ENCODE measurements at regions not wholly inside any gene's neighbourhood (a gene's known extent, or its start where the extent isn't known, plus 50 kb on each side); places are given as distances from the start of the nearest gene placed in this dataset.

DNA sequence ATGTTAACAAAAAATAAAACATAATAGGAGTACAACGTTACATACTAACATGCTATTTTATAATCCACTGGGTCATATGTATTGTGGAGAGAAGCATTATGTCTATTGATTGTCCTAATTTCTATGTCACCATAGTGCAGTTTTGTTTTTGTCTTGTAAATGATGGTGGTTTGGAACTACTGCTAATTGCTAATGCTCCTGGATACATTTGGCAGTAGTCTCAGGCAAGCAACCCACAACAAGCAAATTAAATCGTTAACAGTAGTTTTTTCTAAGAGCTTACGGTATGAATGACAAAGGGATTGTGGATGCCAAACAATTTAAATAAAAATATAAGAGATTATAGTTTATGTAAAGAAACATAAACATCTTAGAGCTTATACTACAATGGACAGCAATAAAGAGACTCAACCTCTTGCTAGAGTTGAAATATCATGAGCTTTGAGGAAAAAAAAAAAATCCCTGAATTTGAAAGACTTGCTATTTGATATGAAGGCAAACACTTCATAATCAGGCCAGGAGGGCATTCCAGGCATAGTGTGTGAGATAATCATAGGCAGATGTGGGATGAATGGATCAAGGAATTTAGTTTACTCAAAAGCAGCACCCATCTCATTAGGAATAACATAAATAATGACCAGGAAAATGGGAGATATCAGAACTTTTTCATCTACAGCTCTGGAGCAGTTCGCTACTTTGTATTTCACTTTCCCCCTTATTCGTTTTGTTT is 181.3 kb downstream of the CCDC59 start:
- no peak for DNase-seq (ENCODE audit: extremely low read depth in 1 of 11, low read depth in 9 of 11, low spot score in 4 of 11)

DNA sequence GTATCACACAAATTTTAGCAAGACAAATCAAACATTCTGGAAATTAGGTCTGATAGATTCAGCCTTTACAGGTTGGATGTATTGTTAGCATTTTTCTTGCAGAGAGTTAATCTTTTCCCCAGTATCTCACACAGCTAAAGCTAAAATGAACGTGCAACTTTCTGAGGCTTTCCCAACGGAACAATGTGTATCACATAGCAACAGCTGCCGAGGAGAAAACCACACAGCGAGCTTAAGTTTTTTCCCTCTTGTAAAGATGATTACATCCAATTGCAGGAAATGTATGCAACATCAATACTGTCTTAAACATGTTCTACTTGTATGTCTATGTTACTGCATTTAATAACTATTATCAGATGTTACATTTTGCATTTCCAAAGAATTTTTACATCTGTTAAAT is 182.2 kb downstream of the CCDC59 start:
- no peak for DNase-seq (ENCODE audit: extremely low read depth in 1 of 11, low read depth in 9 of 11, low spot score in 4 of 11)

DNA sequence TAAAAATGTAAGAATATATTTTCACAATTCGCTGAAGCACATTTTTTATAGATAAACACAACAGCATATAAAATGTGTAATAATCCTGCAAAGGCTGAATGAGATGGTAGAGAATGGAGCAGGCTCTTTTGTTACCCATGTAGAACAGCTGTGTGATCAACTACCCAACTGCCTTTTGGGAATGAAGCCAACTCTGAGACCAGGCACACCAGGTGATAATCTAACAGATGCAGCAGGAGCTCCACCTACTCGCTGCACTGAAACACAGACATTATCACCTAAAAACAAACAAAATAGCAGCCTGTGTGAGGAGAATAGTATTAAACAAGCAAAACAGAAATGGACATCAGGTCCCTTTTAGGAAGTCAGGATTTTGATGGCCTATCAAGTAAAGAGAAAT is 183.3 kb downstream of the CCDC59 start:
- DNase-seq (ENCODE audit: extremely low read depth in 1 of 11, low read depth in 9 of 11, low spot score in 4 of 11), result no peak

DNA sequence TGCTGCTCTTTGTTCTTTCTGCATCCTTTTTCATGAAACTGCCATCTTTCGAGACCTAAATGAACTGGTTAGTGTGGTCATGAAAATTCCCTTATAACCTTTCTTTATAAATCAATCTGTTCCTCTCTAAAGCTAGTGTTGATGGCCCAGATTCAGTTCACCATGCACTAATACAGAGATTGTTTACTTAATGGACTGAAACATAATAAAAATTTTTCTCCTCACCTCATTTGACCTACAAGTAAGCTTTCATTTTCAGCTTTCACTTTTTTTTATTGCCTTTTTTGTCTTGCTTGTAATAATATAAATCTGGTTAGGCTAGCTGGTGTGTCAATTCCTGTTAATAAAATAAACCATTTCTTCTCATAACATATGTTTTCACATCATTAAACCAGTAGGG is 183.8 kb downstream of the CCDC59 start:
- DNase-seq (ENCODE audit: extremely low read depth in 1 of 11, low read depth in 9 of 11, low spot score in 4 of 11), result no peak

DNA sequence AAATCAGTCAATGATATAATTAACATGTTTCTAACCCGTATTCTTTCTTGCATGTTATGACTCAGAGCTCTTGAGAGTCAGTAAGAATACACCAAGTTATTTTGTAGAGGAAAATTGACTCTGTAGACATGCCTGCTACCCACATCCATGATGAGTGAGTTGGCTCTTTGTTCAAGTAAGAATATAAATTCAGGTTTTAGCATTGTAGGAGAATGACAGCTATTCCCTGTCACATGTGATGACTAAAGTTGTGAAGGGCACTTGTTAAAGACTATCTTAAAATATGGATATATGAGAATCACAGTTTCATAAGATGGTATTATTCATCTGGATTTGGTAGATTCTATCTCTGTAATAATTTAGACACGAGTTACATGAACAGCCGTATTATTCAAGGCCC is 209.1 kb downstream of the CCDC59 start:
- no peak for DNase-seq (ENCODE audit: extremely low read depth in 1 of 11, low read depth in 9 of 11, low spot score in 4 of 11)

DNA sequence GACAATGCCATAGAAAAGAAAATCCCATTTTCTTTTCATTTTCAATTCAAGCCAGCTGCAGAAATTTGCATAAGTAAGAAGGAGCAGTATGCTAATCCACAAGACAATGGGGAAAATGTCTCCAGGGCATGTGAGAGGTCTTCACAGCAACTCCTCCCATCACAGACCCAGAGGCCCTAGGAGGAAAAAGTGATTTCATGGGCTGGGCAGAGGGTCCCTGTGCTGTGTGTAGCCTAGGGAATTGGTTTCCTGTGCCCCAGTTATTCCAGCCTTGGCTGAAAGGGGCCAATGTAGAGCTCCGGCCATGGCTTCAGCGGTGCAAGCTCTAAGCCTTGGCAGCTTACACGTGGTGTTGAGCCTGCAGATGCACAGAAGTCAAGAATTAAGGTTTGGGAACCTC is 211.4 kb downstream of the CCDC59 start:
- DNase-seq (ENCODE audit: extremely low read depth in 1 of 11, low read depth in 9 of 11, low spot score in 4 of 11), result no peak

DNA sequence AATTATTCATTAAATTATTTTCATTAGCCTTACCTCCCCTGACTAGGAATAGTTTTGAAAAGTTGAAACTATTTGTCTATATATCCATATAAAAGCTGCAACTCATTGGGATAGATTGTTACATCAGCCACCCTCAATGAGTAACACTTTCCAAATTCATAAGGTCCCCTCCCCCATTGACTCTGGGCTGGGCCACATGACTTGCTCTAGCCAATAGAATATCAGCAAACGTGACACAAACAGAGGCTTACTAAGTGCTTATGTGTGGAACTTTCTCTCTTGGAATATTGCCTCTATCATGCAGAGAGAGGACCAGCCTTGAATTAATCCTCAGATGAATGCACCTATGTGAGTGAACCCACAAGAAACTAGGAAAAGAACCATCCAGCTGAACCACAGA is 213.7 kb downstream of the CCDC59 start:
- no peak for DNase-seq (ENCODE audit: extremely low read depth in 1 of 11, low read depth in 9 of 11, low spot score in 4 of 11)

DNA sequence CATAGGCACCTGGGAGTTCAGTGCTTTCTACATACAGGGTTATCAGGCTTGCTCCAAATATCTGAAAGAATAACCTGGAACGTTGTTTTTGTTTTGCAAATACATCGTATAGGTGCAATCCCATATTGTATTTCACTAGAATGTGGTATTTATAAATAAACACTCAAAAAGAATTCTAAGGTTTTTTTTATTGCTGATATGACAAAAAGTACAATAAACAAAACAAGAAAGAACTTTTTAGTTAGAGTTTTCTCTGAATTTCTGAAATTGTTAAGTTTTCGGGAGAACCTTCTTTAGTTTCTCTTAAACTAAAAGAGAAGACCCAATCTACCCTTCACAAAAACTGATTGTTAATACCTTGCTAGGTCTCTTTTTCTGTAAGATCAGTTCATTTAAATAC is 225.8 kb downstream of the CCDC59 start:
- DNase-seq (ENCODE audit: extremely low read depth in 1 of 11, low read depth in 9 of 11, low spot score in 4 of 11), result no peak

DNA sequence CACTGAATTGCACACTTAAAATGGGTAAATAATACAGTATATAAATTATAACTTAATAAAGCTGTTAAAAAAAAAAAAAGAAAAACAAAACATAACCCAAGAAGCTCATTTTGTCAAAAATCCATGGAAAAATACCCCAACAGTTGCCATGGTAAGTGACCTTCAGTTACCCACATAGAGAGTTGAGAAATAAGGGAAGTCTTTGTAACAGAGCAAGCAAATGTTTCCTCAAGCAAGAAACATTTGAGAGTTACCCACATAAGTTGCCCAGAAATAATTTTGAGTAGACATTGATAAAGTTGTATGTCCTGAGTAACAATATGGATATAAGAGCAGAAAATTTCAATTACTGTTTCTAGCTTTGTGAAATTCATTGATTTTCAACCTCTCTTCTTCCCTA is 227.4 kb downstream of the CCDC59 start:
- DNase-seq (ENCODE audit: extremely low read depth in 1 of 11, low read depth in 9 of 11, low spot score in 4 of 11), result no peak

DNA sequence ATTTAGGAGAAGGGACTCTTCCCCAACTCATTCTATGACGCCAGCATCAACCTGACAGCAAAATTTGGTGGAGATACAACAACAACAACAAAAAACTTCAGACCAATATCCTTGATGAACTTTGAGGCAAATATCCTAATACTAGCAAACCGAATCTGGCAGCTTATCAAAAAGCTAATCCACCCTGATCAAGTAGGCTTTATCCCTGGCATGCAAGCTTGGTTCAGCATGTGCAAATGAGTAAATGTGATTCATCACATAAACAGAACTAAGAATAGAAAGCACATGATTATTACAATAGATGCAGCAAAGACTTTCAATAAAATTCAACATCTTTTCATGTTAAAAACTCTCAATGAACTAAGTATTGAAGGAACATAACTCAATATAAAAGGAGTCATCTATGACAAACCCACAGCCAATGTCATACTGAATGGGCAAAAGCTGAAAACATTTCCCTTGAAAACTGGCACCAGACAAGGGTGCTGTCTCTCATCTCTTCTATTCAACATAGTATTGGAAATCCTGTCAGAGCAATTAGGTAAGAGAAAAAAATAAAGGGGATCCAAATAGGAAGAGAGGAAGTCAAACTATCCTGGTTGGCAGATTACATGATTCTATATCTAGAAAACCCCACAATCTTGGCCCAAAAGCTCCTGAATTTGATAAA is 233.3 kb downstream of the CCDC59 start:
- no peak for DNase-seq (ENCODE audit: extremely low read depth in 1 of 11, low read depth in 9 of 11, low spot score in 4 of 11)

DNA sequence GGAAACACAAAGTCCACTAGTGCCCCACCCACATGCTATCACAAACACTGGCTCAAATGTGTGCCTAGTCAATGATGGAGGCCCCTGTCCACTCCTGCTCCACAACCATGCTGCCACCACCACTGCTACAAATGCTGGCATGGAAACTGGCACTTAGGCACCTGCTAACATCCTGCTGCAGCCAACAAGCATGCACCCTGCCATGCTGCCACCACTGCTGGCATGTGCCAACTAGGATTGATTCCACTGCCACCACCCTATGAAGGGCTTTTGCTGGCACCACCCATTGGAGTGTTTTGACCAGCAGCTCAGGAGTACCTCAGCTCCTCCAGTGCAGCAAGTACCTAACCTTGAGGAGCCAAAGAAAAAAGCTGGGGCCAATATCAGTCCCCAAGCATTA is 236.6 kb downstream of the CCDC59 start:
- no peak for DNase-seq (ENCODE audit: extremely low read depth in 1 of 11, low read depth in 9 of 11, low spot score in 4 of 11)

DNA sequence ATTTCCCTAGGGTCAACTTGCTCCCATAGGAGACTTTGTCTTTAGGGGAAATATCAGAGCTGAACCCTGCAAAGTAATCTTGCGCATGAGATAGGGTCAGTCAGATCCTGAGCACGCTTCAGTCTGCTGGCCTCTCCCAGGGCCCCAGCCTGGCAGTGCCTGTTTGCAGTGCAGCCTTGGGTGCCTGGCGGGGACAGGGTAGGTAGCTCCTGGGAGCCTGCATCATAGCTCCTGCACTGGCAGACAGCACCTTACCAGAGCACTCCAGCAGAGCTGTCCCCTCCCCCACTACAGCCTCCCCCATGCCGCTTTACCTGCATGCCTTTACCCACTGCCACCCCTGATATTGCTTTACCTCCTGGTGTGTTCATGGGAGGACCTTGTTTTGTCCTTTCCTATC is 237.3 kb downstream of the CCDC59 start:
- DNase-seq (ENCODE audit: extremely low read depth in 1 of 11, low read depth in 9 of 11, low spot score in 4 of 11), result no peak

DNA sequence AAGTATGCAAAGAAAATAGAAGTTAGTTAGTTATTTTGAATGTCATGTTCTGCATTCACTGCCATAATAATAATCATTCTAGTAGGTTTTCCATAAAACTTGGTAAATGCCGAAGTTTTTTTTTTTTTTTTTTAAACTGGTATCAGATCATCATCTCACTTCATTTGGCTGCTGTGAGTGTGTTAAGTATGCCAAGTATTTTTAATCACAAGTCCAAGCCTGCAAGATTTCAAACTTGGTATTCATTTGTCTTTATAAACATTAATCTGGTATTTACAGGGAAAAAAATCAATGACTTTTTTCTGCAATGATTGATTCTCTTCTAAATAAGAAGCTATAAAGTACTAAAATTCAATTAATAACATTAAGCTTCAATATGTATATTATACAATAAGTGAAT is 248.9 kb downstream of the CCDC59 start:
- DNase-seq (ENCODE audit: extremely low read depth in 1 of 11, low read depth in 9 of 11, low spot score in 4 of 11), result no peak

DNA sequence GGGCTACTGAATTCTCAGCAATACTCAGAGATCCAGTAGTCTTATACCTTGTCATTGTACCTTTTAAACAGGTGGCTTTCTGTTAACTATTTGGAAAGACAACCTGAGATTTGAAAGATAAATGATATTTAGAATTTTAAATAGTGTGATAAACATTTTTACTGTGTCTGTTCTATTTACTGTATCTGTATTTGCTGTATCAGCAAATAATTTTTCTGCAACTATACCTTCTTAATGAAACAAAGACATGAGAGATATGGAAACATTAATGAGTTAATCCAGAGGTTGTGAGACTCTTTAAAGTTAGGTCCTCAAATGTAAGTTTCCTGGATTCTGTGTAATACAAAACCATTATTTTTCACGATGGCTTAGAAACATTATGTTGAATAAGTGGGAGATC is 249.6 kb downstream of the CCDC59 start:
- no peak for DNase-seq (ENCODE audit: extremely low read depth in 1 of 11, low read depth in 9 of 11, low spot score in 4 of 11)

DNA sequence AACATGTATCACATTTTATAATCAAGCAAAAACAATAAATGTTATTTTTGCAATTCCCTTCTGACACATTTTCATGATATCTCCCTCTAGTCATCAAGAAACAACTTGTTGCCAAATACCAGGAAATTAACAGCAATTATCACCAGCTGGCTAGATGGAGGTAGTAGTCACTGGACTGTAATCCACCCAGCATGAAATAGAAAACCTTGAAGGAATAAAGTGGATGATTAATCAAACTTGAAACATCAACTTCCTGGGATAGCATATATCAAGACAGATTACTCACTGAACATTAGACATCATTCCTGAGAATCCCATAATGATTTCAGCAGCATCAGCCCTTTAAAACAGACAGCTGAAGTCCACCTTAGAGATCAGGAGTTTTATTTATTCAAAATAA is 259.0 kb downstream of the CCDC59 start:
- peak in 1 of 11 donors; percentile 0 for DNase-seq (ENCODE audit: extremely low read depth in 1 of 11, low read depth in 9 of 11, low spot score in 4 of 11)

DNA sequence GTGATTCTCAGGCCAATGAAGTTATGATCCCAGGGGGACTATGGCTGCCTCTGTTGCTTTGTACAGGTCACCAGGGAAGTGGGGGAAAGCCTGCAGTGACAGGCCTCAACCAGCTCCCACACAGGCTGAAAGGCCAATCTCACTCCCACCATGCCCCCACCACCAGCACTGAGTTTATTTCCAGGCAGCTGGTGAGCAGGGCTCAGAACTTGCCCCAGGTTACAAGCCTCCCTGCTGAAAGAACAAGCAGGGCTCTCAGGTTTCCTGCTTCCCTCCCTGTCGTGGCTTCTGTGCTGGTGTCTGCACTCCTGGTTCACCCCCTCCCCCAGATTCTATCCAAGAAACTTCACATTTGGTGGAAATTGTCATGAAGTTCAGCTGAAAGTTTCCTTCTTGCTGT is 260.3 kb downstream of the CCDC59 start:
- no peak for DNase-seq (ENCODE audit: extremely low read depth in 1 of 11, low read depth in 9 of 11, low spot score in 4 of 11)

DNA sequence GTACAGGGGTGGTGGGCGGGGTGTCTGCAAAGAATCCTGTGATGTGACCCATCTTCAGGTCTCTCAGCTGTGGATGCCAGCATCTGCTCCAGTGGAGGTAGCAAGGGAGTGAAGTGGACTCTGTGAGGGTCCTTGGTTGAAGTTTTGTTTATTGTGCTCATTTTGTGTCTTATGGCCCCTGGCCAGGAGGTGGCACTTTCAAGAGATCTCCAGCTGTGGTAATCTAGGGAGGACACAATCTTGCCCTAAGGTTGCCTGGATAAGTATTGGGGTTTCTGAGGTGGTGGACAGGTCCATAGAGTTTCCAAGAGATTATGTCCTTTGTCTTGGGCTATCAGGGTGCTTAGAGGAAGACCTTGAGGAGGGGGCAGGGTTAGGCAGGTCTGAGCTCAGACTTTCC is 260.7 kb downstream of the CCDC59 start:
- DNase-seq (ENCODE audit: extremely low read depth in 1 of 11, low read depth in 9 of 11, low spot score in 4 of 11), result no peak

DNA sequence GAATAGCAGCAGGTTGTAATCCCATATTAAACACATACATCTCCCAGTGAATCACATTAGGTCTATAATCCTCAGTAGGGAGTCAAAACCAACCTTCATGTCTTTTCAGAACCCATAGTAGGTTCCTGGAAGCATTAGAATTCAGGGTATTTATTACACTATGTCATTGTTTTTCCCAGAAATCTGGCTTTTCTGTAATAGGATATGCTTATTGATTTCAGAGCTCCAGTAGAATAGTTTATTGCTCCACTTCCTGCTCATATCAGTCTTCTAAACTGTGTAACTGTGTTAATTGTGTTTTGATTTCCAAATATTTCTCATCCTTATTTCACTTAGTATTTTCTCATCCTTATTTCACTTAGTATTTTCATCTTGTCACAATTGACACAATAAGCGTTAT is 268.0 kb downstream of the CCDC59 start:
- DNase-seq (ENCODE audit: extremely low read depth in 1 of 11, low read depth in 9 of 11, low spot score in 4 of 11), result no peak

DNA sequence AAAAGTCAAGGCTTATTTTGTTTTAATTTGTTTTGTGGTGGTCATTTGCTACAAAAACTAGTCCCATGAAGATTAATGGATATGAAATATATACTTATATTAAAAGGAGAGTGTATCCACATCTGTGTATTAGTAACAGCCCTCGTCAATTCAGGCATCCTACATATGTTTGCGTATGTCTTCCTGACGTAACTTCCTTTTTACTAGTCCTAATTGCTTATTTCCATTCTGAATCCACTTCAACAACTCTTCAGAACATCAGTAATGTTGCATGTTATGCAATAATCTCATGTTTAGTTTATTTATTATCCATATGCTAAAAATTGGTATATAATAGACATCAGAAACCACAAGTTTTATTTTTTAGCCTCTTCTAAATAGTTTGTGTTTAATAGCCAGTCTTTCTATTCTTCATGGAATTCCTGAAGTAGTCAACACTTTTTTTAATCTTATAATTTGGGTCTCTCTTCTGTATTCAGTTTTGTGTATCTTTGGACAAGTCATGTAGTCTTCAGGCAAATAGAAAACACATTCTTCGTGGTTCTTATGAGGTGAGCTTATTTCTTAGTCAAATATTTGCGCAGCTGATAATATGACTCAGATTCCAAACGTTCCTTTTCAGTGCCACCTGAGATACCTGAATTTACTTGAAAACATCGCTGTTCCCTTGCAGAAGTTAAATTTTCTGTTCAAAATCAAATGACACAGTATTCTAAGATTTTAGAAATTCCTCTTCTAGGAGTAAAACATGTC is 268.6 kb downstream of the CCDC59 start:
- DNase-seq (ENCODE audit: extremely low read depth in 1 of 11, low read depth in 9 of 11, low spot score in 4 of 11), result no peak

DNA sequence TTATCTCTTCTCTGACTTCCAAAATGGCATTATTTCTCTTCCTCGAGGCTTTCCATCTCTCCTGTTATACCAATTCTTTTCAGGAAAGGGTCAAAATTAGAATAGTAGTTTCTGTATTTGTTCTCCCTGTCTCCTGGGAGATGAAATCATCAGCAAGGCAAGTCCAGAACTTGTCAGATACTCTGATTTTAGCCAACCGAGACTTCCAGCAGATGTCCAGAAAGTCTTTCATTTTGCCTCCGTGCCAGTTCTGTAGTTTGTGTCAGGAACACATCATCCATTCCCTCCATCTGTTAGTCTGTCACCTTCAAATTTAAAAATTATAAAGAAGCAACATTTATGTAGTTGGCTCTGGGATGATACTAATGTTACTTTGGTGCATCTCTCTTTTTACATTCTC is 275.7 kb downstream of the CCDC59 start:
- DNase-seq (ENCODE audit: extremely low read depth in 1 of 11, low read depth in 9 of 11, low spot score in 4 of 11), result no peak
